ENCODE measurements at regions not wholly inside any gene's neighbourhood (a gene's known extent, or its start where the extent isn't known, plus 50 kb on each side); places are given as distances from the start of the nearest gene placed in this dataset.

DNA sequence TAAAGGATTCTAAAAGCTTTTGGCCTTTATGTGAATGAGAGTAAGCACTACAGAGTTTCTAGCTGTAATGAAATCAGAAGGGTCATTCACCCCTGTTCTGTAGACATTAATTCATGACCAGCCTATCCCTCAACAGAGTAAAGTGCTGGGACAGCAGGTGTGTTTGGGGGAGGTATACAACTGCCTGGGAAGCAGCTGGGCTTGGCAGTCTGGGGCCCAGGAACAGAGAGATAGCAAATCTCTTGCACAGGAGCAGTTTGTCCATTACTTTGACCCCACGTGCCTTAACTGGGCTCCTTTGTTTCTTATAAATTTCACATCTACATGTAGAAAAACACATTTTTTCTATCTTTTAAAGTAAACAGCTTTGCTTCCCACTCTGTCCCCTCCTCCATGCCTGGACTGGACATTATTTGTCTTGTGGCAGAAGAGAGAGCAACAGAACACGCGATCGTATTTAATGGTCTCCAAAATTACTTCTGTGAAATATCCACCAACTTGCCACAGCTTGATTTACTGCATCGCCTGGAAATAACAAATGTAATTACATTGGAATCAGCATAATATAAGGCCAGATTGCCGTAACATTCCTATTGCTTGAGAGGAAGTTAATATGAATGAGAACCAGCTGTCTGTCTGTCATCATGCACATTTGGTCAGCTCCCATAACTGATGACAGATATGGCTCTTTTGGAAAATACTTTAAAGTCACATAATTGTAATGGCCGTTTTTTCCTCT lies 263.8 kb downstream of the RBM43 start:
- no peaks in the 10 kb centered on the region for H3K23me2 ChIP-seq (ENCODE audit: insufficient read length, low read depth, low read length, poor library complexity, severe bottlenecking)
- no peak overlapping the region for H2AK5ac ChIP-seq (ENCODE audit: insufficient read length, low read length)
- H3K79me2 ChIP-seq (ENCODE audit: insufficient read depth, low read length): no peaks in the 10 kb centered on the region
- no peaks in the 10 kb centered on the region for H3K9me3 ChIP-seq (ENCODE audit: control insufficient read depth, low read depth, low read length)
- H3K4me1 ChIP-seq (ENCODE audit: insufficient read depth, low read length): no peaks in the 10 kb centered on the region
- no peak overlapping the region for H3K14ac ChIP-seq (ENCODE audit: insufficient read depth, low read length)
- no peak overlapping the region for H2BK20ac ChIP-seq (ENCODE audit: low read depth, low read length, poor library complexity, severe bottlenecking)
- no peak overlapping the region for H3K27ac ChIP-seq (ENCODE audit: insufficient read length, low read depth, low read length)
- no peak overlapping the region for H3K23ac ChIP-seq (ENCODE audit: insufficient read length, low read depth, low read length)
- TF ChIP-seq CTCF (conservative IDR thresholded peaks at IDR 0.05): no peak
- H3K4me2 ChIP-seq (ENCODE audit: insufficient read depth, insufficient read length, low read length): no peak overlapping the region
- no peak overlapping the region for H4K91ac ChIP-seq (ENCODE audit: insufficient read length, low read depth, low read length)
- Mint-ChIP-seq H3K4me3 (no peak overlapping the region), H3K27ac (no peak overlapping the region), H3K36me3 (ENCODE audit: insufficient read depth in 1 of 3, low read depth in 3 of 3) (peaks cover 0 to 2% (median 0%) of the 10 kb centered on the region in 3 experiments; a peak in 2 of 7 replicates), H3K4me1 (no peaks in the 10 kb centered on the region), H3K27me3 (ENCODE audit: low read depth) (no peaks in the 10 kb centered on the region), H3K9me3 (no peaks in the 10 kb centered on the region)
- H3K27me3 ChIP-seq (ENCODE audit: insufficient read depth, low read length): no peaks in the 10 kb centered on the region
- H3T11ph ChIP-seq (ENCODE audit: low read length): no peak overlapping the region
- H2AFZ ChIP-seq (ENCODE audit: low read length): no peak overlapping the region
- no peak overlapping the region for H3K4ac ChIP-seq (ENCODE audit: low read depth, low read length)
- no peaks in the 10 kb centered on the region for H4K20me1 ChIP-seq (ENCODE audit: control insufficient read depth, insufficient read depth, insufficient read length)
- no peak overlapping the region for H2BK12ac ChIP-seq (ENCODE audit: insufficient read length, low read depth, low read length)
- H3K18ac ChIP-seq (ENCODE audit: insufficient read length, low read depth, low read length): no peak overlapping the region
- no peak overlapping the region for H4K8ac ChIP-seq (replicated peaks; ENCODE audit: insufficient read length, low read depth, low read length)
- no peak overlapping the region for H4K5ac ChIP-seq (ENCODE audit: insufficient read length, low read depth, low read length)
- no peak overlapping the region for H2BK120ac ChIP-seq (ENCODE audit: low read depth, low read length, poor library complexity, severe bottlenecking)
- no peaks in the 10 kb centered on the region for H3K79me1 ChIP-seq (ENCODE audit: insufficient read depth, low read depth, low read length, poor library complexity, severe bottlenecking)
- H3K9ac ChIP-seq (ENCODE audit: extremely low read depth, insufficient read length, low read length): no peak overlapping the region
- no peak for DNase-seq
- H2BK15ac ChIP-seq (ENCODE audit: low read depth, low read length): no peak overlapping the region
- H3K56ac ChIP-seq (ENCODE audit: insufficient read length, low read depth, low read length): no peak overlapping the region
- no CpG with 5 or more reads among the region's 7 CpGs for WGBS (ENCODE audit: extremely low coverage, insufficient read length, low lambda C conversion rate)
- H2BK5ac ChIP-seq (ENCODE audit: insufficient read length, low read length): no peak overlapping the region

Measured in H9 (cell line).